ENCODE measurements at regions not wholly inside any gene's neighbourhood (a gene's known extent, or its start where the extent isn't known, plus 50 kb on each side); places are given as distances from the start of the nearest gene placed in this dataset.

- no peaks in the 10 kb centered on the region for H3K36me3 ChIP-seq
- no peak for DNase-seq
- WGBS, 5 donors = 85 to 90% (median 86%) methylated on average over 12 of the region's 12 CpGs
- H3K4me1 ChIP-seq = peaks cover 0 to 4% (median 0%) of the 10 kb centered on the region in 4 donors
- no peak overlapping the region for H3K4me3 ChIP-seq
- no peak for TF ChIP-seq CTCF (IDR thresholded peaks at IDR 0.05)
- TF ChIP-seq EP300 (IDR thresholded peaks at IDR 0.05) = no peak
- TF ChIP-seq POLR2A (IDR thresholded peaks at IDR 0.05) = no peak
- TF ChIP-seq POLR2AphosphoS5 (IDR thresholded peaks at IDR 0.05) = no peak
- H3K27ac ChIP-seq = no peak overlapping the region
- H3K9me3 ChIP-seq = no peaks in the 10 kb centered on the region
- H3K27me3 ChIP-seq = no peaks in the 10 kb centered on the region
- intact Hi-C loops (cut with DNase I; ENCODE audit: low total_unique reads) = no loop called here
Measured at GRCh38 chr10:28973309-28973972, 296.1 kb downstream of the BAMBI start.

GRCh38 chr10:28975891-28976531 is 298.7 kb downstream of the BAMBI start:
- TF ChIP-seq POLR2AphosphoS5 (IDR thresholded peaks at IDR 0.05) = no peak
- no peak for TF ChIP-seq POLR2A (IDR thresholded peaks at IDR 0.05)
- no peak for TF ChIP-seq EP300 (IDR thresholded peaks at IDR 0.05)
- no peak for TF ChIP-seq CTCF (IDR thresholded peaks at IDR 0.05)
- H3K27me3 ChIP-seq = no peaks in the 10 kb centered on the region
- no peak overlapping the region for H3K27ac ChIP-seq
- no peaks in the 10 kb centered on the region for H3K9me3 ChIP-seq
- DNase-seq = peak in 1 of 2 donors; percentile 23
- 19 to 40% (median 35%) methylated on average over 10 of the region's 10 CpGs for WGBS, 5 donors
- H3K4me1 ChIP-seq = peaks cover 0 to 4% (median 0%) of the 10 kb centered on the region in 4 donors
- H3K36me3 ChIP-seq = no peaks in the 10 kb centered on the region
- no peak overlapping the region for H3K4me3 ChIP-seq
- intact Hi-C loops (cut with DNase I; ENCODE audit: low total_unique reads) = no loop called here

GRCh38 chr10:28977518-28977917 is 300.2 kb downstream of the BAMBI start:
- WGBS, 5 donors = 57 to 74% (median 69%) methylated on average over 2 of the region's 2 CpGs
- H3K27ac ChIP-seq = no peak overlapping the region
- no peak overlapping the region for H3K4me3 ChIP-seq
- no peaks in the 10 kb centered on the region for H3K36me3 ChIP-seq
- no peaks in the 10 kb centered on the region for H3K27me3 ChIP-seq
- intact Hi-C loops (cut with DNase I; ENCODE audit: low total_unique reads) = no loop called here
- TF ChIP-seq CTCF (IDR thresholded peaks at IDR 0.05) = no peak
- no peak for TF ChIP-seq EP300 (IDR thresholded peaks at IDR 0.05)
- TF ChIP-seq POLR2A (IDR thresholded peaks at IDR 0.05) = no peak
- no peak for TF ChIP-seq POLR2AphosphoS5 (IDR thresholded peaks at IDR 0.05)
- no peak for DNase-seq
- peaks cover 0 to 4% (median 0%) of the 10 kb centered on the region in 4 donors for H3K4me1 ChIP-seq
- no peaks in the 10 kb centered on the region for H3K9me3 ChIP-seq

- intact Hi-C loops (cut with DNase I; ENCODE audit: low total_unique reads) = no loop called here
- peaks cover 3 to 19% (median 12%) of the 10 kb centered on the region in 4 donors for H3K4me1 ChIP-seq
- no peak for TF ChIP-seq EP300 (IDR thresholded peaks at IDR 0.05)
- no peak for TF ChIP-seq CTCF (IDR thresholded peaks at IDR 0.05)
- TF ChIP-seq POLR2A (IDR thresholded peaks at IDR 0.05) = no peak
- TF ChIP-seq POLR2AphosphoS5 (IDR thresholded peaks at IDR 0.05) = no peak
- H3K36me3 ChIP-seq = no peaks in the 10 kb centered on the region
- H3K27me3 ChIP-seq = no peaks in the 10 kb centered on the region
- WGBS, 5 donors = 88 to 92% (median 89%) methylated on average over 2 of the region's 2 CpGs
- DNase-seq = no peak
- no peaks in the 10 kb centered on the region for H3K9me3 ChIP-seq
- no peak overlapping the region for H3K27ac ChIP-seq
- H3K4me3 ChIP-seq = no peak overlapping the region
Measured at GRCh38 chr10:28980264-28980663, 302.9 kb downstream of the BAMBI start.

Data from stomach (tissue), 8 donors.